ENCODE measurements at regions not wholly inside any gene's neighbourhood (a gene's known extent, or its start where the extent isn't known, plus 50 kb on each side); places are given as distances from the start of the nearest gene placed in this dataset.

GRCh38 chr2:174692256-174692919 lies 71.9 kb downstream of the CHRNA1 start:
- no peak for TF ChIP-seq CTCF (conservative IDR thresholded peaks at IDR 0.05; ENCODE audit: low read depth, low read length)
- TF ChIP-seq EZH2phosphoT487 (IDR thresholded peaks at IDR 0.05; ENCODE audit: borderline replicate concordance, low read length): no peak
- TF ChIP-seq EZH2 (IDR thresholded peaks at IDR 0.05; ENCODE audit: low read length, unreplicated experiment): no peak

All from PC-3 (cell line).